Neural cell (in vitro differentiated cells): ENCODE measurements at regions not wholly inside any gene's neighbourhood (a gene's known extent, or its start where the extent isn't known, plus 50 kb on each side); places are given as distances from the start of the nearest gene placed in this dataset.

Source experiments
- H2AFZ ChIP-seq: fragments of 200-600, 300-800 bp; sonication (generic), shearing (Covaris generic); 2 replicates; pipeline ENCODE4 v1.6.0; 2014; ENCODE audit warnings: low read depth, mild to moderate bottlenecking, antibody characterized with exemption, low read length, moderate library complexity
- H3F3A ChIP-seq: fragments of 200-600 bp; shearing (Covaris generic); 2 replicates; pipeline ENCODE4 v1.6.1; 2016; ENCODE audit warnings: mild to moderate bottlenecking, moderate library complexity, mixed read lengths, antibody characterized with exemption, low read length; ENCODE audit not compliant: insufficient read depth, poor library complexity, severe bottlenecking
- H3K27ac ChIP-seq: fragments of 200-600, 300-800 bp; sonication (generic), shearing (Covaris generic); 2 replicates; pipeline ENCODE4 v1.5.1; 2014; ENCODE audit warnings: mild to moderate bottlenecking, low read length, moderate library complexity
- H3K27me3 ChIP-seq: fragments of 300-800, 200-600 bp; sonication (generic), shearing (Covaris generic); 2 replicates; pipeline ENCODE4 v1.6.0; 2014; ENCODE audit warnings: mild to moderate bottlenecking, low read depth, low read length, moderate library complexity; ENCODE audit not compliant: insufficient read depth
- H3K36me3 ChIP-seq: fragments of 300-800, 200-600 bp; sonication (generic), shearing (Covaris generic); 2 replicates; pipeline ENCODE4 v1.5.1; 2014; ENCODE audit warnings: mild to moderate bottlenecking, antibody characterized with exemption, low read length, moderate library complexity; ENCODE audit not compliant: insufficient read depth
- H3K4me2 ChIP-seq: fragments of 300-800, 200-600 bp; sonication (generic), shearing (Covaris generic); 2 replicates; pipeline ENCODE4 v1.6.0; 2014; ENCODE audit warnings: mild to moderate bottlenecking, low read length
- H3K4me3 ChIP-seq: fragments of 300-800, 200-600 bp; sonication (generic), shearing (Covaris generic); 2 replicates; pipeline ENCODE4 v1.5.1; 2014; ENCODE audit warnings: mild to moderate bottlenecking, low read length, moderate library complexity
- H3K79me2 ChIP-seq: fragments of 200-600 bp; shearing (Covaris generic); replicated peaks from 2 replicates; pipeline ENCODE4 v1.6.0; 2014; ENCODE audit warnings: mild to moderate bottlenecking, low read length, moderate library complexity; ENCODE audit not compliant: insufficient read depth
- H3K9ac ChIP-seq: fragments of 300-800, 200-600 bp; sonication (generic), shearing (Covaris generic); 2 replicates; pipeline ENCODE4 v1.6.1; 2016; ENCODE audit warnings: mild to moderate bottlenecking, low read length, mixed read lengths
- H3K9me2 ChIP-seq: fragments of 200-600 bp; shearing (Covaris generic); 2 replicates; pipeline ENCODE4 v1.6.1; 2016; ENCODE audit warnings: mild to moderate bottlenecking, low read length, mixed read lengths; ENCODE audit not compliant: insufficient read depth
- H3K9me3 ChIP-seq: fragments of 200-600, 300-800 bp; sonication (generic), shearing (Covaris generic); 2 replicates; pipeline ENCODE4 v1.6.1; 2016; ENCODE audit warnings: mild to moderate bottlenecking, mixed run types, low read length, moderate library complexity, mixed read lengths
- H4K20me1 ChIP-seq: fragments of 200-600 bp; shearing (Covaris generic); 2 replicates; pipeline ENCODE4 v1.6.1; 2016; ENCODE audit warnings: mild to moderate bottlenecking, mixed run types; ENCODE audit not compliant: insufficient read depth
- CTCF ChIP-seq: fragments of 450-650 bp; IDR thresholded peaks from 2 replicates; pipeline ENCODE4 v1.5.1; 2014; ENCODE audit warnings: antibody characterized with exemption, mild to moderate bottlenecking, moderate library complexity; ENCODE audit not compliant: poor library complexity, severe bottlenecking
- EP300 ChIP-seq: fragments of 450-650 bp; conservative IDR thresholded peaks from 2 replicates; pipeline ENCODE4 v1.6.1; 2014; ENCODE audit warnings: antibody characterized with exemption, mild to moderate bottlenecking, moderate library complexity; ENCODE audit not compliant: poor library complexity, severe bottlenecking
- EZH2 ChIP-seq: fragments of 200-600, 300-800 bp; shearing (Covaris generic), sonication (generic); IDR thresholded peaks from 2 replicates; pipeline ENCODE4 v1.6.1; 2014; ENCODE audit warnings: antibody characterized with exemption, low read length, borderline replicate concordance, mild to moderate bottlenecking; ENCODE audit not compliant: insufficient read depth, poor library complexity, severe bottlenecking
- MXI1 ChIP-seq: fragments of 450-650 bp; conservative IDR thresholded peaks from 2 replicates; pipeline ENCODE4 v1.6.1; 2014; ENCODE audit warnings: antibody characterized with exemption, mild to moderate bottlenecking; ENCODE audit not compliant: poor library complexity, severe bottlenecking
- POLR2AphosphoS5 ChIP-seq: IDR thresholded peaks from 2 replicates; pipeline ENCODE4 v1.6.1; 2012
- RAD21 ChIP-seq: fragments of 450-650 bp; conservative IDR thresholded peaks from 2 replicates; pipeline ENCODE4 v1.6.1; 2014; ENCODE audit warnings: antibody characterized with exemption, mild to moderate bottlenecking, moderate library complexity
- SMC3 ChIP-seq: fragments of 450-650 bp; conservative IDR thresholded peaks from 2 replicates; pipeline ENCODE4 v1.6.1; 2014; ENCODE audit warnings: antibody characterized with exemption, mild to moderate bottlenecking, moderate library complexity; ENCODE audit not compliant: poor library complexity
- TAF1 ChIP-seq: IDR thresholded peaks from 2 replicates; pipeline ENCODE4 v1.6.1; 2012; ENCODE audit warnings: low read depth
- TF ChIP-seq, protein P1 (sequence below): IDR thresholded peaks from 2 replicates; pipeline ENCODE4 v1.6.1; 2012; ENCODE audit warnings: borderline replicate concordance

DNA sequence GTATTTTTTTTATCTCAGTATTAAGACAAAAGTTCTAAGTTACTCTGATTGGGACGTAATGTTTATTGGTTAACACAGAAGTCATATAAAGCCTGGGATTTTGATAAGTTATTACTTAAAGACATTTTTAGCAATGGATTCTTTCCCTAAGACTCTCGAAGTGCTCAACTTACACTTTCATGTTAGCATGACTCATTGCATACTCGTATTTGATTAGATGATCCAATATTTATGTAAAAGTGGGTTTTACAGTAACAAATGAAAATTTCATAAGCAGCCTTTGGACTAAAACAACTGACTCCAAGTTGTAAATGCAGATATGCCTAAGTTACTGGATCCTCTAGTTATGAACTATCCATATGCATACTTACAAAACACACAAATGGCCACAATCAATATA, 567.7 kb upstream of the NUDT12 start:
- Histone ChIP-seq H3K4me3 (no peak overlapping the region), H3K36me3 (no peaks in the 10 kb centered on the region), H3K9me2 (no peaks in the 10 kb centered on the region), H3F3A (no peaks in the 10 kb centered on the region), H3K9me3 (no peaks in the 10 kb centered on the region), H3K4me2 (no peak overlapping the region), H4K20me1 (no peaks in the 10 kb centered on the region), H3K27me3 (no peaks in the 10 kb centered on the region), H3K27ac (no peak overlapping the region), H3K9ac (no peak overlapping the region), H3K79me2 (no peaks in the 10 kb centered on the region), H2AFZ (no peak overlapping the region)
- TF ChIP-seq POLR2AphosphoS5 (no peak), CTCF (no peak), EP300 (no peak), SMC3 (no peak), EZH2 (no peak), MXI1 (no peak), TAF1 (no peak), RAD21 (no peak)
- TF ChIP-seq, protein P1, sequence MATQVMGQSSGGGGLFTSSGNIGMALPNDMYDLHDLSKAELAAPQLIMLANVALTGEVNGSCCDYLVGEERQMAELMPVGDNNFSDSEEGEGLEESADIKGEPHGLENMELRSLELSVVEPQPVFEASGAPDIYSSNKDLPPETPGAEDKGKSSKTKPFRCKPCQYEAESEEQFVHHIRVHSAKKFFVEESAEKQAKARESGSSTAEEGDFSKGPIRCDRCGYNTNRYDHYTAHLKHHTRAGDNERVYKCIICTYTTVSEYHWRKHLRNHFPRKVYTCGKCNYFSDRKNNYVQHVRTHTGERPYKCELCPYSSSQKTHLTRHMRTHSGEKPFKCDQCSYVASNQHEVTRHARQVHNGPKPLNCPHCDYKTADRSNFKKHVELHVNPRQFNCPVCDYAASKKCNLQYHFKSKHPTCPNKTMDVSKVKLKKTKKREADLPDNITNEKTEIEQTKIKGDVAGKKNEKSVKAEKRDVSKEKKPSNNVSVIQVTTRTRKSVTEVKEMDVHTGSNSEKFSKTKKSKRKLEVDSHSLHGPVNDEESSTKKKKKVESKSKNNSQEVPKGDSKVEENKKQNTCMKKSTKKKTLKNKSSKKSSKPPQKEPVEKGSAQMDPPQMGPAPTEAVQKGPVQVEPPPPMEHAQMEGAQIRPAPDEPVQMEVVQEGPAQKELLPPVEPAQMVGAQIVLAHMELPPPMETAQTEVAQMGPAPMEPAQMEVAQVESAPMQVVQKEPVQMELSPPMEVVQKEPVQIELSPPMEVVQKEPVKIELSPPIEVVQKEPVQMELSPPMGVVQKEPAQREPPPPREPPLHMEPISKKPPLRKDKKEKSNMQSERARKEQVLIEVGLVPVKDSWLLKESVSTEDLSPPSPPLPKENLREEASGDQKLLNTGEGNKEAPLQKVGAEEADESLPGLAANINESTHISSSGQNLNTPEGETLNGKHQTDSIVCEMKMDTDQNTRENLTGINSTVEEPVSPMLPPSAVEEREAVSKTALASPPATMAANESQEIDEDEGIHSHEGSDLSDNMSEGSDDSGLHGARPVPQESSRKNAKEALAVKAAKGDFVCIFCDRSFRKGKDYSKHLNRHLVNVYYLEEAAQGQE = no peak

DNA sequence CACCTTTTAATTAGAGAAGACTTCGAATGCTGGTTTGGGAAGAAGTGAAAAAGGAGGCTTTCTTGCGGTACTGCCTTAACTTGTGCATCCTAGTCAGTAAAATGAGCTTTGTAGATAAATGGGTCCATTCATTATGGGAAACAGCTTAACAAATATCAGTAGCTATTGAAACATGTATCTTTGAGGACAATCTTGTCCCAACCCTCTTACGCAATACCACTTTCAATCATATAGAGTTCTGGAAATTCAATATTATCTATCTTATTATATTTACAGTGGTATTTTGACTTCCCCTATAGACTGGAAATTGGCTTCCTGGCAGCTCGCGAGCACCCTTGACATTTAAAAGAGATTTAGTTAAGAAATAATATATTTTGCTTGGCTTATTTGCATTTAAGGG, 565.8 kb upstream of the NUDT12 start:
- Histone ChIP-seq H3F3A (no peaks in the 10 kb centered on the region), H3K27ac (no peak overlapping the region), H3K4me3 (no peak overlapping the region), H2AFZ (no peak overlapping the region), H4K20me1 (no peaks in the 10 kb centered on the region), H3K9me3 (no peaks in the 10 kb centered on the region), H3K27me3 (no peaks in the 10 kb centered on the region), H3K36me3 (no peaks in the 10 kb centered on the region), H3K79me2 (no peaks in the 10 kb centered on the region), H3K4me2 (no peak overlapping the region), H3K9me2 (no peaks in the 10 kb centered on the region), H3K9ac (no peak overlapping the region)
- TF ChIP-seq TAF1 = no peak
- no peak for TF ChIP-seq POLR2AphosphoS5
- TF ChIP-seq RAD21 = no peak
- TF ChIP-seq EZH2 = no peak
- no peak for TF ChIP-seq CTCF
- no peak for TF ChIP-seq SMC3
- TF ChIP-seq EP300 = no peak
- no peak for TF ChIP-seq MXI1
- TF ChIP-seq, protein P1 = no peak
